Astrocyte (in vitro differentiated cells and primary cell): ENCODE measurements at regions not wholly inside any gene's neighbourhood (a gene's known extent, or its start where the extent isn't known, plus 50 kb on each side); places are given as distances from the start of the nearest gene placed in this dataset.
A peak's percentile ranks its signal among the peaks of the same experiment; 100 is the strongest.

Experiments
- EZH2 ChIP-seq: IDR thresholded peaks from 2 replicates; pipeline ENCODE4 v1.6.1; 2012; ENCODE audit warnings: mild to moderate bottlenecking, low read length, inconsistent platforms; ENCODE audit not compliant: insufficient read depth
- TF ChIP-seq, protein P1 (sequence below): IDR thresholded peaks from 2 replicates; pipeline ENCODE4 v1.5.1; 2011; ENCODE audit warnings: low read depth, mild to moderate bottlenecking, inconsistent platforms, low read length, moderate library complexity; ENCODE audit not compliant: insufficient read depth

DNA sequence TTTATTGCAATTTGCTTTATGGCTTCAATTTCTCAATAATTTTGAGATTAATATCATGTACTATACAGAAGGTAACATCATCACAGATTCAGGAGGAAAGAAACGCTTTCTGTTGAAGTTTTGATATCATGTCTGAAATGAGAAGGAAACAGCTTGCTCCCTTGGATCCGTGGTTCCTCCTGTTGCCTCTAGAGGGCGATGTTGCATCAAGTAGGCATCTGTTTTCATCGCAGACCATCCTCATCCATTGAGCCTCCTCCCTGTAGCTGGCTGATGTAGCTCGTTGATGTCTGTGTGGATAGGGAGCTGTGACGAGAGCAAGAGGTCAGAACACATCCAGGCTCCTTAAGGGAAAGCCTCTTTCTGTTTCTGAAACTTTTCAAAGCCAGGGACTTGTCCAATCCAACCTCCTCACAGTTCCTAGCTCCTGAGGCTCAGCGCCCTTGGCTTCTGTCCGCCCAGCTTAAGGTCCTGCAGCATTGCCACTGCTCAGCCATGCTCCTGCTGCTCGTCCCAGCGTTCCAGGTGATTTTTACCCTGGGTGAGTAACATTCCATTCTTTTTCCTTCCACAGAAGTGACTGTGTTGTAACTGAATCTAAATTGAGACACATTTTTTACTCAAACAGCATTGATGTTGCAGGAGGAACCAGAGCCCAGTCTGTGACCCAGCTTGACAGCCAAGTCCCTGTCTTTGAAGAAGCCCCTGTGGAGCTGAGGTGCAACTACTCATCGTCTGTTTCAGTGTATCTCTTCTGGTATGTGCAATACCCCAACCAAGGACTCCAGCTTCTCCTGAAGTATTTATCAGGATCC is 304.8 kb upstream of the OR4E1 start:
- no peak for TF ChIP-seq EZH2
- TF ChIP-seq, protein P1, sequence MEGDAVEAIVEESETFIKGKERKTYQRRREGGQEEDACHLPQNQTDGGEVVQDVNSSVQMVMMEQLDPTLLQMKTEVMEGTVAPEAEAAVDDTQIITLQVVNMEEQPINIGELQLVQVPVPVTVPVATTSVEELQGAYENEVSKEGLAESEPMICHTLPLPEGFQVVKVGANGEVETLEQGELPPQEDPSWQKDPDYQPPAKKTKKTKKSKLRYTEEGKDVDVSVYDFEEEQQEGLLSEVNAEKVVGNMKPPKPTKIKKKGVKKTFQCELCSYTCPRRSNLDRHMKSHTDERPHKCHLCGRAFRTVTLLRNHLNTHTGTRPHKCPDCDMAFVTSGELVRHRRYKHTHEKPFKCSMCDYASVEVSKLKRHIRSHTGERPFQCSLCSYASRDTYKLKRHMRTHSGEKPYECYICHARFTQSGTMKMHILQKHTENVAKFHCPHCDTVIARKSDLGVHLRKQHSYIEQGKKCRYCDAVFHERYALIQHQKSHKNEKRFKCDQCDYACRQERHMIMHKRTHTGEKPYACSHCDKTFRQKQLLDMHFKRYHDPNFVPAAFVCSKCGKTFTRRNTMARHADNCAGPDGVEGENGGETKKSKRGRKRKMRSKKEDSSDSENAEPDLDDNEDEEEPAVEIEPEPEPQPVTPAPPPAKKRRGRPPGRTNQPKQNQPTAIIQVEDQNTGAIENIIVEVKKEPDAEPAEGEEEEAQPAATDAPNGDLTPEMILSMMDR = peak; percentile 51
